Upper lobe of left lung (tissue), 6 donors: ENCODE measurements at regions not wholly inside any gene's neighbourhood (a gene's known extent, or its start where the extent isn't known, plus 50 kb on each side); places are given as distances from the start of the nearest gene placed in this dataset.

Source experiments
- ATAC-seq, 2 donors: fragments of 200-7000 bp; cut with Tn5 transposase; one replicate each; pipeline ENCODE4 v1.9.1; 2022; ENCODE audit warnings: mild to moderate bottlenecking in 2 of 2, moderate library complexity in 2 of 2; ENCODE audit not compliant: low FRiP score in 2 of 2
- DNase-seq, 2 donors: peaks; one replicate each; pipeline ENCODE4 v3.0.0-alpha.2; 2019 to 2020
- H3K27ac ChIP-seq, 4 donors: fragments of 200-600 bp; sonication (generic); one replicate each; pipeline ENCODE4 v1.5.1; 2016 to 2019
- H3K27me3 ChIP-seq, 4 donors: fragments of 200-600 bp; sonication (generic); one replicate each; pipeline ENCODE4 v1.5.1; 2017 to 2019
- H3K36me3 ChIP-seq, 4 donors: fragments of 200-600 bp; sonication (generic); one replicate each; pipeline ENCODE4 v1.5.1; 2016 to 2019
- H3K4me1 ChIP-seq, 4 donors: fragments of 200-600 bp; sonication (generic); one replicate each; pipeline ENCODE4 v1.5.1; 2018 to 2019
- H3K4me3 ChIP-seq, 4 donors: fragments of 200-600 bp; sonication (generic); one replicate each; pipeline ENCODE4 v1.5.1; 2017 to 2019; ENCODE audit warnings: mild to moderate bottlenecking in 2 of 4, moderate library complexity in 1 of 4
- H3K9me3 ChIP-seq, 4 donors: fragments of 200-600 bp; sonication (generic); one replicate each; pipeline ENCODE4 v1.5.1; 2018 to 2019
- CTCF ChIP-seq, 6 experiments: fragments of 450-650 bp in 4 of 6; fragments of 200-600 bp in 2 of 6; sonication (generic) in 2 of 6; IDR thresholded peaks; one replicate each; pipeline ENCODE4 v1.5.1; 2016 to 2019; ENCODE audit warnings: antibody characterized with exemption in 6 of 6
- EP300 ChIP-seq, 4 donors: sonication (generic); formaldehyde crosslinking; IDR thresholded peaks; one replicate each; pipeline ENCODE4 v1.5.1; 2017; ENCODE audit warnings: antibody characterized with exemption in 4 of 4, control low read depth in 2 of 4
- POLR2A ChIP-seq, 4 donors: fragments of 450-650 bp; IDR thresholded peaks; one replicate each; pipeline ENCODE4 v1.5.1; 2016 to 2017; ENCODE audit warnings: antibody characterized with exemption in 4 of 4, mild to moderate bottlenecking in 2 of 4
- POLR2AphosphoS5 ChIP-seq, 2 donors: sonication (generic); formaldehyde crosslinking; IDR thresholded peaks; one replicate each; pipeline ENCODE4 v1.5.1; 2017; ENCODE audit warnings: antibody characterized with exemption in 2 of 2
- WGBS, 2 donors: methylation state at CpG; one replicate each; pipeline ENCODE4 v1.1.5; 2017 to 2018; 5-methylcytosine and 5-hydroxymethylcytosine counted together
- donor health status: DM: no; HTN: no; CAD: no; lungs with moderate emphysema.
- donor health status: DM: no; HTN: yes; CAD: no; lungs with severe emphysema.

GRCh38 chr18:43649649-43650357, 372.5 kb upstream of the SYT4 start:
- H3K36me3 ChIP-seq, result no peaks in the 10 kb centered on the region
- ATAC-seq, result no peak

GRCh38 chr18:43650426-43650825, 373.1 kb upstream of the SYT4 start:
- DNase-seq (no peak), ATAC-seq (no peak)
- no peaks in the 10 kb centered on the region for H3K36me3 ChIP-seq
- no peaks in the 10 kb centered on the region for H3K27me3 ChIP-seq
- 31 to 43% methylated on average over 2 of the region's 2 CpGs for WGBS, 2 donors
- no peak overlapping the region for H3K27ac ChIP-seq
- H3K4me3 ChIP-seq, result no peak overlapping the region
- no peaks in the 10 kb centered on the region for H3K4me1 ChIP-seq
- H3K9me3 ChIP-seq, result no peaks in the 10 kb centered on the region
- TF ChIP-seq EP300 (IDR thresholded peaks at IDR 0.05) (no peak), POLR2AphosphoS5 (IDR thresholded peaks at IDR 0.05) (no peak), CTCF (IDR thresholded peaks at IDR 0.05) (no peak), POLR2A (IDR thresholded peaks at IDR 0.05) (no peak)

More at GRCh38 chr18:43649649-43650357, 372.5 kb upstream of the SYT4 start:
- TF ChIP-seq CTCF (IDR thresholded peaks at IDR 0.05) (no peak), POLR2A (IDR thresholded peaks at IDR 0.05) (no peak), EP300 (IDR thresholded peaks at IDR 0.05) (no peak), POLR2AphosphoS5 (IDR thresholded peaks at IDR 0.05) (no peak)
- H3K9me3 ChIP-seq, result no peaks in the 10 kb centered on the region
- H3K27ac ChIP-seq, result no peak overlapping the region
- no peaks in the 10 kb centered on the region for H3K4me1 ChIP-seq
- WGBS, 2 donors, result 57 to 69% methylated on average over 1 of the region's 1 CpG
- no peaks in the 10 kb centered on the region for H3K27me3 ChIP-seq
- DNase-seq, result no peak
- H3K4me3 ChIP-seq, result no peak overlapping the region

GRCh38 chr18:43651057-43651456, 373.8 kb upstream of the SYT4 start:
- no peak for TF ChIP-seq CTCF (IDR thresholded peaks at IDR 0.05)
- no peak for TF ChIP-seq POLR2A (IDR thresholded peaks at IDR 0.05)
- no peak for TF ChIP-seq POLR2AphosphoS5 (IDR thresholded peaks at IDR 0.05)
- TF ChIP-seq EP300 (IDR thresholded peaks at IDR 0.05), result no peak
- H3K4me3 ChIP-seq, result no peak overlapping the region
- no peaks in the 10 kb centered on the region for H3K27me3 ChIP-seq
- ATAC-seq (no peak), DNase-seq (no peak)
- no peaks in the 10 kb centered on the region for H3K9me3 ChIP-seq
- WGBS, 2 donors, result 50 to 59% methylated on average over 2 of the region's 2 CpGs
- H3K4me1 ChIP-seq, result no peaks in the 10 kb centered on the region
- H3K27ac ChIP-seq, result no peak overlapping the region
- H3K36me3 ChIP-seq, result no peaks in the 10 kb centered on the region

GRCh38 chr18:43656547-43656946, 379.3 kb upstream of the SYT4 start:
- no peaks in the 10 kb centered on the region for H3K9me3 ChIP-seq
- no peak for ATAC-seq
- 79 to 85% methylated on average over 2 of the region's 2 CpGs for WGBS, 2 donors
- H3K27me3 ChIP-seq, result no peaks in the 10 kb centered on the region
- H3K4me1 ChIP-seq, result no peaks in the 10 kb centered on the region
- DNase-seq, result no peak
- TF ChIP-seq CTCF (IDR thresholded peaks at IDR 0.05), result no peak
- no peak for TF ChIP-seq POLR2AphosphoS5 (IDR thresholded peaks at IDR 0.05)
- TF ChIP-seq POLR2A (IDR thresholded peaks at IDR 0.05), result no peak
- TF ChIP-seq EP300 (IDR thresholded peaks at IDR 0.05), result no peak
- no peak overlapping the region for H3K4me3 ChIP-seq
- H3K36me3 ChIP-seq, result no peaks in the 10 kb centered on the region
- H3K27ac ChIP-seq, result no peak overlapping the region

GRCh38 chr18:43661570-43661969, 384.3 kb upstream of the SYT4 start:
- H3K9me3 ChIP-seq, result no peaks in the 10 kb centered on the region
- no peak overlapping the region for H3K4me3 ChIP-seq
- 30 to 31% methylated on average over 2 of the region's 2 CpGs for WGBS, 2 donors
- no peaks in the 10 kb centered on the region for H3K36me3 ChIP-seq
- peak in 1 of 6 experiments; percentile 21 for TF ChIP-seq CTCF (IDR thresholded peaks at IDR 0.05)
- TF ChIP-seq EP300 (IDR thresholded peaks at IDR 0.05), result peak in 1 of 4 donors; percentile 1
- TF ChIP-seq POLR2AphosphoS5 (IDR thresholded peaks at IDR 0.05), result no peak
- no peak for TF ChIP-seq POLR2A (IDR thresholded peaks at IDR 0.05)
- no peaks in the 10 kb centered on the region for H3K4me1 ChIP-seq
- DNase-seq (no peak), ATAC-seq (no peak)
- no peaks in the 10 kb centered on the region for H3K27me3 ChIP-seq
- no peak overlapping the region for H3K27ac ChIP-seq
